ENCODE measurements at regions not wholly inside any gene's neighbourhood (a gene's known extent, or its start where the extent isn't known, plus 50 kb on each side); places are given as distances from the start of the nearest gene placed in this dataset.

DNA sequence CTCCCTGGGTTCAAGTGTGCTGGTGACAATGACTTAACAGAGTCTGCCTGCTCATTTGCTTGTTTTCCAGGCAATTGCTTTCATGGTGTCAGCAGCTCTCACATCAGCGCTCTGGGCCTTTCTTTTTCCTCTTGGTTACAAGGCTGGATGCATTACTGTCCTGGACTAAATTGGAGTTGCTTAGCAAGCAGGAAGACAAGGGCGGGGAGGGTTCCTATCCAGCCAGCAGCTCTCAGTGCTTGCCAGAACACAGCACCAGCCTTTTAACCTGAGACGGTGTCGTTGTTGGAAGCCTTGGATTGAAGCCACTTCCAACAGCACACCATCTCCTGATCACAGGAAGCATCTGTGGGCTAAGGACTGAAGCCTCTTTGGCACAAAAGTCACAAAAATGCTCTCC is 606.9 kb downstream of the CDH26 start (continued):
- TF ChIP-seq, protein P1, sequence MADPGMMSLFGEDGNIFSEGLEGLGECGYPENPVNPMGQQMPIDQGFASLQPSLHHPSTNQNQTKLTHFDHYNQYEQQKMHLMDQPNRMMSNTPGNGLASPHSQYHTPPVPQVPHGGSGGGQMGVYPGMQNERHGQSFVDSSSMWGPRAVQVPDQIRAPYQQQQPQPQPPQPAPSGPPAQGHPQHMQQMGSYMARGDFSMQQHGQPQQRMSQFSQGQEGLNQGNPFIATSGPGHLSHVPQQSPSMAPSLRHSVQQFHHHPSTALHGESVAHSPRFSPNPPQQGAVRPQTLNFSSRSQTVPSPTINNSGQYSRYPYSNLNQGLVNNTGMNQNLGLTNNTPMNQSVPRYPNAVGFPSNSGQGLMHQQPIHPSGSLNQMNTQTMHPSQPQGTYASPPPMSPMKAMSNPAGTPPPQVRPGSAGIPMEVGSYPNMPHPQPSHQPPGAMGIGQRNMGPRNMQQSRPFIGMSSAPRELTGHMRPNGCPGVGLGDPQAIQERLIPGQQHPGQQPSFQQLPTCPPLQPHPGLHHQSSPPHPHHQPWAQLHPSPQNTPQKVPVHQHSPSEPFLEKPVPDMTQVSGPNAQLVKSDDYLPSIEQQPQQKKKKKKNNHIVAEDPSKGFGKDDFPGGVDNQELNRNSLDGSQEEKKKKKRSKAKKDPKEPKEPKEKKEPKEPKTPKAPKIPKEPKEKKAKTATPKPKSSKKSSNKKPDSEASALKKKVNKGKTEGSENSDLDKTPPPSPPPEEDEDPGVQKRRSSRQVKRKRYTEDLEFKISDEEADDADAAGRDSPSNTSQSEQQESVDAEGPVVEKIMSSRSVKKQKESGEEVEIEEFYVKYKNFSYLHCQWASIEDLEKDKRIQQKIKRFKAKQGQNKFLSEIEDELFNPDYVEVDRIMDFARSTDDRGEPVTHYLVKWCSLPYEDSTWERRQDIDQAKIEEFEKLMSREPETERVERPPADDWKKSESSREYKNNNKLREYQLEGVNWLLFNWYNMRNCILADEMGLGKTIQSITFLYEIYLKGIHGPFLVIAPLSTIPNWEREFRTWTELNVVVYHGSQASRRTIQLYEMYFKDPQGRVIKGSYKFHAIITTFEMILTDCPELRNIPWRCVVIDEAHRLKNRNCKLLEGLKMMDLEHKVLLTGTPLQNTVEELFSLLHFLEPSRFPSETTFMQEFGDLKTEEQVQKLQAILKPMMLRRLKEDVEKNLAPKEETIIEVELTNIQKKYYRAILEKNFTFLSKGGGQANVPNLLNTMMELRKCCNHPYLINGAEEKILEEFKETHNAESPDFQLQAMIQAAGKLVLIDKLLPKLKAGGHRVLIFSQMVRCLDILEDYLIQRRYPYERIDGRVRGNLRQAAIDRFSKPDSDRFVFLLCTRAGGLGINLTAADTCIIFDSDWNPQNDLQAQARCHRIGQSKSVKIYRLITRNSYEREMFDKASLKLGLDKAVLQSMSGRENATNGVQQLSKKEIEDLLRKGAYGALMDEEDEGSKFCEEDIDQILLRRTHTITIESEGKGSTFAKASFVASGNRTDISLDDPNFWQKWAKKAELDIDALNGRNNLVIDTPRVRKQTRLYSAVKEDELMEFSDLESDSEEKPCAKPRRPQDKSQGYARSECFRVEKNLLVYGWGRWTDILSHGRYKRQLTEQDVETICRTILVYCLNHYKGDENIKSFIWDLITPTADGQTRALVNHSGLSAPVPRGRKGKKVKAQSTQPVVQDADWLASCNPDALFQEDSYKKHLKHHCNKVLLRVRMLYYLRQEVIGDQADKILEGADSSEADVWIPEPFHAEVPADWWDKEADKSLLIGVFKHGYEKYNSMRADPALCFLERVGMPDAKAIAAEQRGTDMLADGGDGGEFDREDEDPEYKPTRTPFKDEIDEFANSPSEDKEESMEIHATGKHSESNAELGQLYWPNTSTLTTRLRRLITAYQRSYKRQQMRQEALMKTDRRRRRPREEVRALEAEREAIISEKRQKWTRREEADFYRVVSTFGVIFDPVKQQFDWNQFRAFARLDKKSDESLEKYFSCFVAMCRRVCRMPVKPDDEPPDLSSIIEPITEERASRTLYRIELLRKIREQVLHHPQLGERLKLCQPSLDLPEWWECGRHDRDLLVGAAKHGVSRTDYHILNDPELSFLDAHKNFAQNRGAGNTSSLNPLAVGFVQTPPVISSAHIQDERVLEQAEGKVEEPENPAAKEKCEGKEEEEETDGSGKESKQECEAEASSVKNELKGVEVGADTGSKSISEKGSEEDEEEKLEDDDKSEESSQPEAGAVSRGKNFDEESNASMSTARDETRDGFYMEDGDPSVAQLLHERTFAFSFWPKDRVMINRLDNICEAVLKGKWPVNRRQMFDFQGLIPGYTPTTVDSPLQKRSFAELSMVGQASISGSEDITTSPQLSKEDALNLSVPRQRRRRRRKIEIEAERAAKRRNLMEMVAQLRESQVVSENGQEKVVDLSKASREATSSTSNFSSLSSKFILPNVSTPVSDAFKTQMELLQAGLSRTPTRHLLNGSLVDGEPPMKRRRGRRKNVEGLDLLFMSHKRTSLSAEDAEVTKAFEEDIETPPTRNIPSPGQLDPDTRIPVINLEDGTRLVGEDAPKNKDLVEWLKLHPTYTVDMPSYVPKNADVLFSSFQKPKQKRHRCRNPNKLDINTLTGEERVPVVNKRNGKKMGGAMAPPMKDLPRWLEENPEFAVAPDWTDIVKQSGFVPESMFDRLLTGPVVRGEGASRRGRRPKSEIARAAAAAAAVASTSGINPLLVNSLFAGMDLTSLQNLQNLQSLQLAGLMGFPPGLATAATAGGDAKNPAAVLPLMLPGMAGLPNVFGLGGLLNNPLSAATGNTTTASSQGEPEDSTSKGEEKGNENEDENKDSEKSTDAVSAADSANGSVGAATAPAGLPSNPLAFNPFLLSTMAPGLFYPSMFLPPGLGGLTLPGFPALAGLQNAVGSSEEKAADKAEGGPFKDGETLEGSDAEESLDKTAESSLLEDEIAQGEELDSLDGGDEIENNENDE (IDR thresholded peaks at IDR 0.05; ENCODE audit: insufficient replicate concordance, low read length), result no peak
- TF ChIP-seq CHD1 (IDR thresholded peaks at IDR 0.05; ENCODE audit: low read depth, low read length), result no peak
- TF ChIP-seq POU5F1 (IDR thresholded peaks at IDR 0.05; ENCODE audit: low read depth, low read length), result no peak
- TF ChIP-seq GABPA (IDR thresholded peaks at IDR 0.05; ENCODE audit: borderline replicate concordance, insufficient read depth, low read length), result no peak
- TF ChIP-seq TCF12 (IDR thresholded peaks at IDR 0.05; ENCODE audit: low read depth, low read length), result no peak
- TF ChIP-seq POLR2A (IDR thresholded peaks at IDR 0.05; ENCODE audit: control extremely low read depth in 1 of 2, low read depth in 2 of 2, low read length in 2 of 2), result no peak
- no peak for TF ChIP-seq BACH1 (IDR thresholded peaks at IDR 0.05; ENCODE audit: low read length)
- TF ChIP-seq CBX5 (IDR thresholded peaks at IDR 0.05; ENCODE audit: low read depth, low read length), result no peak
- no peak for TF ChIP-seq BCL11A (IDR thresholded peaks at IDR 0.05; ENCODE audit: low read depth in 2 of 2, low read length in 2 of 2)
- TF ChIP-seq JUN (IDR thresholded peaks at IDR 0.05; ENCODE audit: low read depth, low read length), result no peak
- no peak for TF ChIP-seq TAF7 (optimal IDR thresholded peaks at IDR 0.05; ENCODE audit: borderline replicate concordance, low read depth, low read length)

All from H1 (cell line).